Skeletal muscle satellite cell (primary cell): ENCODE measurements at regions not wholly inside any gene's neighbourhood (a gene's known extent, or its start where the extent isn't known, plus 50 kb on each side); places are given as distances from the start of the nearest gene placed in this dataset.

Source experiments
- H3K27me3 ChIP-seq: 2 replicates; pipeline ENCODE4 v1.7.0; 2013; ENCODE audit warnings: low read length; ENCODE audit not compliant: control insufficient read depth, insufficient read depth
- H3K36me3 ChIP-seq: 2 replicates; pipeline ENCODE4 v1.7.0; 2013; ENCODE audit warnings: mild to moderate bottlenecking, control low read depth, low read length; ENCODE audit not compliant: insufficient read depth
- H3K4me1 ChIP-seq: 2 replicates; pipeline ENCODE4 v1.7.0; 2013; ENCODE audit warnings: low read length; ENCODE audit not compliant: control insufficient read depth, insufficient read depth
- H3K4me2 ChIP-seq: 2 replicates; pipeline ENCODE4 v1.7.0; 2013; ENCODE audit warnings: mild to moderate bottlenecking, low read length
- H3K4me3 ChIP-seq: 2 replicates; pipeline ENCODE4 v1.7.0; 2013; ENCODE audit warnings: low read length
- H3K9ac ChIP-seq: 2 replicates; pipeline ENCODE4 v1.7.0; 2013; ENCODE audit warnings: mild to moderate bottlenecking, low read depth, low read length, moderate library complexity
- H3K9me3 ChIP-seq: replicated peaks from 2 replicates; pipeline ENCODE4 v1.7.0; 2013; ENCODE audit warnings: mild to moderate bottlenecking, control low read depth, low read length

DNA sequence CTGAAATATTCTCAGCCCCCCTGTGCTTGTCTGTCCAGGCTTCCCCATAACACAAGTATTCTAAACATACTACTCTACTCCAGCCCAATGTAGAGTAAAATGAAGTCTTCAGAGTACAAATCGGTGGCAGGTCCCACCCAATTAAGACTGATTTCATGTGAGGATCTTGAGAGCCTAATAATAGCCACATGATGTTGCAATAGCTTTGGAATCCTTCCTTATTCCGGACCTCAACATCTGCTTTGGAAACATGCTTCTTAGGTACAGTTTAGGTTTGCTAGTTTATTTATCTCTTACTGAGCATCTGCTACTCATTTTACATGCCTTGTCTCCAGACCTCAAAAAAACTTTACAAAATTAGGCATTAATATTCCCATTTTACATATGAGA lies 207.3 kb upstream of the RAB6C start:
- H3K4me3 ChIP-seq: no peak overlapping the region
- no peaks in the 10 kb centered on the region for H3K36me3 ChIP-seq
- H3K9me3 ChIP-seq: peaks cover 10% of the 10 kb centered on the region
- H3K4me1 ChIP-seq: no peaks in the 10 kb centered on the region
- no peak overlapping the region for H3K4me2 ChIP-seq
- H3K9ac ChIP-seq: no peak overlapping the region
- no peaks in the 10 kb centered on the region for H3K27me3 ChIP-seq

DNA sequence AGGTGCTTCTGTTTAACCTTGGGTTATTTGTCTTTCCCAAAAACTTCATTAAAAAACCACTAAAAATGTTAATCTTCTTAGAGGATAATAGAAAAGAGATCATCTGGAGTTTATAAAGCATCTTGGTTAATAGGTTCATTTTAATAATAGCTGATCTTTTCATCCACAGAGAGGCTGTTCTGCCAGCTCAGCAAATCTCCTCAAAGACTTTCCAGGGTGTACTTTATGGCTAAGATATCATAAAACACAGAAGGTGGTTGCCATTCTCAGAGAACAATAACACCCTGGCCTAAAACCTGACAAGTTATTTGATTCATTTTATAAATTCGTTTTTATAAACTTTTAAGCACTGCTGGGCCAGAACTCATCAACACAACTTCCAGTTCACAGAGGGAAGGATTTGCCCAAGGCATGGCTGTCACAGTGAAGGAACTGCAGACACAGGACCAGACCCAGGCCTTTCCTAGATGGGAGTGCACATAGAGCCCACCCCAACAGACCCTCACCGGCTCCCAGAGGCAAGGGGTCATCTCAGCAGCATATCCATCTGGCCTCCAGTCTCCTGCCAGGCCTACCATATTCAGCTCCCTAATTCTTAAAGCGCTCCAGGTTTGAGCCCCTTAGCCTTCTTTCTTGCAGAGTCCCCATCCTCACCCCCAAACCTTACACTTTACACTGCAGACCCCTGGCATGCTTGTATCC lies 203.4 kb upstream of the RAB6C start:
- Histone ChIP-seq H3K36me3 (no peaks in the 10 kb centered on the region), H3K9ac (no peak overlapping the region), H3K4me1 (no peaks in the 10 kb centered on the region), H3K4me3 (no peak overlapping the region), H3K27me3 (no peaks in the 10 kb centered on the region), H3K4me2 (no peak overlapping the region), H3K9me3 (peaks cover 37% of the 10 kb centered on the region)

DNA sequence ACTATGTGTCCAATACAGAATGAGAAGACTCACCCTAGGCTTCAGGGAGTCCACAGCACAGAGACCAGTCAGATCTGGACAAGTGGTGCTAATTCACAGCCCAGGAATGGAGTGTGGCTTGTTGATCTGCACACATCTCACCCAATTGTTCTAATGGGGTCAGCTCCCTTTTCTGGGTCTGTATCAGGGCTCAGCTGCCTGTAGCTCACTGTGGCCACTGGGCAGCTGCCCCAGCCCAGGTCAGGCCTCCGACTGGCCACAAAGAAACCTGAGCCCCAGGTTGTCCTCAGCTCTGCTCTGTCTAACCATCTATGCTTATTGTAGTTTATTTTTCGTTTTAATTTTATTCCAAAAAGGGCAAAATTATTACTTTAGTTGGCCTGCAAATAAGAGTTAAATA lies 202.3 kb upstream of the RAB6C start:
- H3K36me3 ChIP-seq: no peaks in the 10 kb centered on the region
- no peaks in the 10 kb centered on the region for H3K4me1 ChIP-seq
- no peak overlapping the region for H3K4me2 ChIP-seq
- no peak overlapping the region for H3K4me3 ChIP-seq
- H3K9me3 ChIP-seq: peaks cover 36% of the 10 kb centered on the region
- no peaks in the 10 kb centered on the region for H3K27me3 ChIP-seq
- no peak overlapping the region for H3K9ac ChIP-seq

DNA sequence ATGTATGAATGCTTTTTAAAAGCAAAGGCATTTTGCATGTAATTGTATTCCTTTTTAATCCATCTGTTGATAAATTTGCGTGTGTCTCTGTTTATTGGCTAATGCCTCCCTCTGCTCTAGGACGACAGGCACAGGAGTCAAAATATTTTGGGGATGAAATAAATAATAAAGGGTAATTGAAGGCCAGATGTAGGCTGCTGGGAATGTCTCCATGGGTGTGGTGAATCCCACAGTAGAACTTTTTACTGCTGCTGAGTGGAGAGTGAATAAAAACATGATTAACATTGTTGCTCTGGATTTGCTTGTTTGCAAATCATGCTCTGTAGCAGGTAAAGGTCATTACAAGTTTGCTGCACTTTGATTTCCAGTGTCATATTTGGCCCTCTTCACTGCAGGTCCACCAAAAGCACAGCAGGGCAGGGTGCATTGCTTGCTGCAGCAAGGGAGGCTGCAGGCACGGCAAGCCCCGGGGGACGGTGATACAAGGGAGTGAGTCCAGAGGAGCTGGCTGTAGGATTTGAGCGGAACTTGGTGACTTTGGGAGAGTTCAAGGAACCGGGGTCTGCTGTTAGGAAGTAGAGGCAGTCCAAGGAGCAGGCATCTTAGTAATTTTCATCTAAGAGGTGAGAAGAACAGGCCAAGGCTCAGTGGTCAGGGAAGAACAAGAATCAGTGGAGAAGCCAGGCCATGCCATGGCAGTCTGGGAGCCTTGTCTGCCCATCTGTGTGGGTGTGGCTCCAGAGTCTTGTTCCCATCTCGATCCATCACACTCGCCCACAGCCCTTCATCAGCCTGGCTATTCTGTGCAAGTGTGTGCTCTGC lies 201.5 kb upstream of the RAB6C start:
- H3K4me3 ChIP-seq: no peak overlapping the region
- no peak overlapping the region for H3K4me2 ChIP-seq
- H3K4me1 ChIP-seq: no peaks in the 10 kb centered on the region
- H3K27me3 ChIP-seq: no peaks in the 10 kb centered on the region
- peaks cover 37% of the 10 kb centered on the region for H3K9me3 ChIP-seq
- H3K36me3 ChIP-seq: no peaks in the 10 kb centered on the region
- H3K9ac ChIP-seq: no peak overlapping the region

DNA sequence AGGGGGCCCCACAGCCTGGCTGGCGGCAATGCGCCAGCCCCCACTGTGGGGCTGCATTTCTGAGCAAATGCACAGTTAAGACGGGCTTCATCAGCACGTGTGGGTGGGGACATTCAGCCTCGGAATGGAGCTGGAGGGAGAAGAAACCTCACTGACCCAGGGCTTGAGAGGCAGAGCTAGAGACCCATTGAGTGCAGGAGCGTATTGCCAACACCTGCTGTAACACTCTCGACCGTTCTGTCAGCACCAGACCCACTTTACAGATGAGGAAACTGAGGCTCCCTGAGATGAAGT lies 200.9 kb upstream of the RAB6C start:
- Histone ChIP-seq H3K9ac (no peak overlapping the region), H3K9me3 (peaks cover 37% of the 10 kb centered on the region), H3K4me1 (no peaks in the 10 kb centered on the region), H3K4me3 (no peak overlapping the region), H3K36me3 (no peaks in the 10 kb centered on the region), H3K4me2 (no peak overlapping the region), H3K27me3 (no peaks in the 10 kb centered on the region)

DNA sequence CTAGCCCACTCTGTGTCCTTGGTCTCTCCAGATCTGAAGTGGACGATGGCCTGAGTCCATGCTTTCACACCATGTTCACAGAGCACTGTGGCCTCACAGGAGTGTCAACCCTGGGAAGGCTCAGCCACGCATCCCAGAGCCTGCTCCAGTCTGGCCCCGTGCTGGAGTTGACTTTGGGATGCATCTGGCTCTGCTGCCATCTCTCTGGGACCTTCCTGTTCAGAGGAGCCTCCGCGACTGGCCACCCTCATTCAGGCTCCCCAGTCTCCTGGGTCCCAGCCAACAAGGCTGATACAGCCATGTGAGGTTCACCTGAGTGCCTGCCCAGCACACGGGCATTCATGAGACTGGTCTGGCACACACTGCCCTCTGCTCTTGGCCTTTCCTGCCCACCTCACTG lies 199.7 kb upstream of the RAB6C start:
- Histone ChIP-seq H3K36me3 (no peaks in the 10 kb centered on the region), H3K4me3 (no peak overlapping the region), H3K4me1 (no peaks in the 10 kb centered on the region), H3K4me2 (no peak overlapping the region), H3K9me3 (peaks cover 37% of the 10 kb centered on the region), H3K9ac (no peak overlapping the region), H3K27me3 (no peaks in the 10 kb centered on the region)

DNA sequence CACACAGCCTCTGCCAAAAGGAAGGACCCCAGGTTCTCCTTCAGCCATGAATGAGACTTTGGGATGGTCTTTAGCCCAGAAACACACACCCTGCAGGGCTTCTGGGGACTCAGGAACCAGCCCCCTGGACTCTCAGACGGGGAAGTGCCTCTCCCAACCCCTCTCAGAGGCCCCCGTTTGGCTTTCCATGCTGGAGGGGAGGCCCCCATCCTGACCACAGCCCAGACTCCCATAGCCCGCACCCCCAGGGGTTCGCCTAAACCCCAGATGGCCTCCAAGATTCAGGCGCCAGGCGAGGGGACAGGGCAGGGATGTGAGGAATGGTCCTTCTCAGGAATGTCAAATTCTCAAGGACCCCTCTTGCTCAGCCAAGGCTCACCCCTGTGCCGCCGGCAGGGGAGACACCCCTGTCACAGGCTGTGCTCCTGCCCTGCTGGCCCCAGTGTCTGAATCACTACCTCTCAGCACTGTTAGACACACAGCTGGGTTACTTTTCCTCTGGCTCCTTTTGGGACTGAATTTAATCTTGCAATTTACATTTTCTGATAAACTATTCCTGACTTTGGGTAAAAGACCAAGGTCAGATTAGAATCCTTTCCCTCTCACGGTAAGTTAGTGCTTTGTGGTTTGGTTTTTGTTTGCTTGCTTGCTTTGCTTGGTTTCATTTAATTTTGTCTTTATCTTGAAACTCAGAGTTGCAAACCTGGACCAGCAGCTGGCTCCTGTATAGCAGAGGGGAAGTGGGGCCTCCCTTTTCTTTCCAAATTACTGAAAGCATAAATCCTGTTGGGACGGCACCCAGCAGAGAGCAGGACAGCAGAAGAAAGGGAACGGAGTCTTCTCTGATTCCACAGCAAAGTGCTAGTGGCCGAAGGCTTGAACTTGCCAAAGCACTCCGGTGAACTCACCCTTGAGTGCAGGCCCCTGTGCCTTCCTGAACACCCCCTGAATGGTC lies 198.9 kb upstream of the RAB6C start:
- no peaks in the 10 kb centered on the region for H3K4me1 ChIP-seq
- no peak overlapping the region for H3K4me2 ChIP-seq

DNA sequence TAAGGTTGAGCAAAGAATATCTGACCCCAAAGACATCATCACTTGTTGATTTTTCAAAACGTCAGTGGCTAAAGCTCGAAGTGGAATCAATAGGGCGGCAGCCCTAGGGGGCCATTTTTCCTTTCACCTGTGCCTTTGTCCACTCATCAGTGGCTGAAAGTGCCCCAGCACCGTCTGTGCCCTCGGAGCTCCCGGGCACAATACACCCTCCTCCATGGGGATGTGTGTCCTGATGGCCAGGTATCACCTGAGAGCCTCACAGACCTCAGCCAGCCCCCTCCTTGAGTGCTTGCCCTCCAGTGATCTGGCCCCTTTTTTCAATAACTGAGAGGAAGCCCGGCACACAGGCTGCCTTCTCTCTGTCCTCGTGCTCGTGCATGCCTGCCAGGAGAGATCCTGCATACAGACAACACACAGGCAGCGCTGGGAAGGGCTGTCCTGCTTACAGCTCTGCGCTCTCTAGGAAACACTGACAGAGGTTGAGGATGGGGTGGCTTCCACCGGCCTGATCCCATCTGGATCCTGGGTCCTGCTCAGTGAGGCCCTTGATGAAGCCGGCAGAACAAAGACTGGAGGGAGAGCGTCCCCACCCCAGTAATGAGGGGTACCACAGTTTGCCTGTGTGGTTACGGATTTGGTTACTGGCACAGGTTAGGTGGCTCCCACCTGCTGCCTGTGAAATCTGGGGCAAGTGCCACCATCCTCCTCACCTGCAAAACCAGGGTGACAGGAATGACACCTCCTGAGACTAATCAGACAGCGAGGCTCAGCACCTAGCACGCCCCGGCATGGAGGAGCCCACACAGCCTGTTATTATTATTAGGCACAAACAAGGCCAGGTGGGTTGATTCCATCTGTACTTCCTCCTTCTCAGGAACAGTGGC lies 197.5 kb upstream of the RAB6C start:
- peaks cover 36% of the 10 kb centered on the region for H3K9me3 ChIP-seq
- no peak overlapping the region for H3K4me3 ChIP-seq
- no peak overlapping the region for H3K4me2 ChIP-seq
- H3K4me1 ChIP-seq: no peaks in the 10 kb centered on the region
- no peaks in the 10 kb centered on the region for H3K36me3 ChIP-seq
- H3K27me3 ChIP-seq: no peaks in the 10 kb centered on the region
- no peak overlapping the region for H3K9ac ChIP-seq

More for the DNA sequence above, 198.9 kb upstream of the RAB6C start:
- H3K4me3 ChIP-seq: no peak overlapping the region
- H3K27me3 ChIP-seq: no peaks in the 10 kb centered on the region
- no peaks in the 10 kb centered on the region for H3K36me3 ChIP-seq
- H3K9ac ChIP-seq: no peak overlapping the region
- H3K9me3 ChIP-seq: peaks cover 34% of the 10 kb centered on the region

DNA sequence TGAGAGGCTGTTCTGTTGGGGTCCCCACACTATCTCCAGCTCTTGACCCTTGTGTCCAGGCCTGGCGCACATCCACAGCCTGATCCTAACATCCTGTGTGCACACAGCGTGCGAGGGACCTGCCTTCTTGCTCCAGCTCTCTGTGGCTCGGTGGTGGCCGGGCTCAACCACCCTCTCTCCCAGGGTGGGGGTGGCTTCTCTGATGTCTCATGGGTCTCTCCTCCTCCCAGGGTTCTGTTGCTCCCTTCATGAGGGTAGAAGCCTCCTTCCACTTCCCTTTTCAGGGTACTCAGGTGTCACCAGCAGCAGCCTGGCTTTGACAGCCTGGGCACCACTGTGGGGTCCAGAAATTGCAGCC lies 196.9 kb upstream of the RAB6C start:
- Histone ChIP-seq H3K4me1 (no peaks in the 10 kb centered on the region), H3K27me3 (no peaks in the 10 kb centered on the region), H3K4me3 (no peak overlapping the region), H3K9me3 (peaks cover 35% of the 10 kb centered on the region), H3K36me3 (no peaks in the 10 kb centered on the region), H3K9ac (no peak overlapping the region), H3K4me2 (no peak overlapping the region)

DNA sequence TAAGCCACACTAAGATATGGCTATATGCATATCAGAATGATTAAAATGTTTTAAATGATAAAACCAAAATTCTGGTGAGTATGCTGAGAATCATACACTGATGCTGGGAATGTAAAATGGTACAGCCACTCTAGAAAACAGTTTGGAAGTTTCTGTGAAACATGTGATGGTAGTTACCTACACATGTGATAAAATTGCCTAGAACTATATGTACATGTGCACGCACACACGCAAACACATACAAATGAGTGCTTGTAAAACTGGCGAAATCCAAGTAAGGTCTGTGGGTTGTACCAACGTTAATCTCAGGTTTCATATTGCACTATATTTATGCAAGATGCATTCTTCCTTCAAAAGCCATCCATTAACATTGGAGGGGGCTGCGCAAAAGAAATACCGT lies 195.0 kb upstream of the RAB6C start:
- no peaks in the 10 kb centered on the region for H3K27me3 ChIP-seq
- H3K4me3 ChIP-seq: no peak overlapping the region
- no peaks in the 10 kb centered on the region for H3K36me3 ChIP-seq
- no peaks in the 10 kb centered on the region for H3K4me1 ChIP-seq
- H3K9ac ChIP-seq: no peak overlapping the region
- H3K4me2 ChIP-seq: no peak overlapping the region
- H3K9me3 ChIP-seq: peaks cover 19% of the 10 kb centered on the region

DNA sequence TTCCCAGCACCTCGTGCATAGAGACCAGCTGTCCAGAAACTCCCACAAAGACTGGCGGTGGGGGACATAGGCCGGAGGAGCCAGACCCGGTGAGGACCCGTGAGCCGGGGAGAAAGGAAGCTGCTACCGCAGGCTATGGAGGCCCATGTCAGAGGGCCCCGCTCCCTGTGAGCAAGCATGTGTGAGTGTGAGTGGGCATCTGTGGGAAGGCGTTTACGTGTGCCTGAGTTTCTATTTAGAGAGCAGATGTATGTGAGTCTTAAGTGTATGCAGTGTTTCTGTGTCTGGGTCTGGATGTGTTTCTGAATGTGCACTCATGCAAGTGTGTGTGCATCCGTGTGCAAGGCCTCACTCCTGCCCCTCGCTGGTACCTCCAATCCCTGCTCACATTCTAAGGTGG lies 187.8 kb upstream of the RAB6C start:
- Histone ChIP-seq H3K36me3 (no peaks in the 10 kb centered on the region), H3K27me3 (no peaks in the 10 kb centered on the region), H3K9ac (no peak overlapping the region), H3K9me3 (no peaks in the 10 kb centered on the region), H3K4me3 (no peak overlapping the region), H3K4me2 (no peak overlapping the region), H3K4me1 (no peaks in the 10 kb centered on the region)
